ENCODE measurements at regions not wholly inside any gene's neighbourhood (a gene's known extent, or its start where the extent isn't known, plus 50 kb on each side); places are given as distances from the start of the nearest gene placed in this dataset.

- H3K27me3 ChIP-seq (ENCODE audit: control insufficient read depth, insufficient read depth, low read length) = no peaks in the 10 kb centered on the region
- TF ChIP-seq, protein P1, sequence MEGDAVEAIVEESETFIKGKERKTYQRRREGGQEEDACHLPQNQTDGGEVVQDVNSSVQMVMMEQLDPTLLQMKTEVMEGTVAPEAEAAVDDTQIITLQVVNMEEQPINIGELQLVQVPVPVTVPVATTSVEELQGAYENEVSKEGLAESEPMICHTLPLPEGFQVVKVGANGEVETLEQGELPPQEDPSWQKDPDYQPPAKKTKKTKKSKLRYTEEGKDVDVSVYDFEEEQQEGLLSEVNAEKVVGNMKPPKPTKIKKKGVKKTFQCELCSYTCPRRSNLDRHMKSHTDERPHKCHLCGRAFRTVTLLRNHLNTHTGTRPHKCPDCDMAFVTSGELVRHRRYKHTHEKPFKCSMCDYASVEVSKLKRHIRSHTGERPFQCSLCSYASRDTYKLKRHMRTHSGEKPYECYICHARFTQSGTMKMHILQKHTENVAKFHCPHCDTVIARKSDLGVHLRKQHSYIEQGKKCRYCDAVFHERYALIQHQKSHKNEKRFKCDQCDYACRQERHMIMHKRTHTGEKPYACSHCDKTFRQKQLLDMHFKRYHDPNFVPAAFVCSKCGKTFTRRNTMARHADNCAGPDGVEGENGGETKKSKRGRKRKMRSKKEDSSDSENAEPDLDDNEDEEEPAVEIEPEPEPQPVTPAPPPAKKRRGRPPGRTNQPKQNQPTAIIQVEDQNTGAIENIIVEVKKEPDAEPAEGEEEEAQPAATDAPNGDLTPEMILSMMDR (IDR thresholded peaks at IDR 0.05) = no peak
- no peak overlapping the region for H3K27ac ChIP-seq (ENCODE audit: low read length)
- H3K4me1 Mint-ChIP-seq = no peaks in the 10 kb centered on the region
- no peaks in the 10 kb centered on the region for H3K4me1 ChIP-seq (ENCODE audit: control insufficient read depth, insufficient read depth, low read length)
- peaks cover 3 to 7% of the 10 kb centered on the region in 2 donors for H3K9me3 Mint-ChIP-seq
- H3K36me3 Mint-ChIP-seq = no peaks in the 10 kb centered on the region
- H3K4me3 Mint-ChIP-seq = no peak overlapping the region
- no peaks in the 10 kb centered on the region for H3K27me3 Mint-ChIP-seq (ENCODE audit: low read depth in 2 of 2)
- intact Hi-C loops (cut with micrococcal nuclease) = no loop called here
- no peak for DNase-seq
- no peaks in the 10 kb centered on the region for H3K9me3 ChIP-seq (ENCODE audit: control insufficient read depth, insufficient read depth, low read length)
- WGBS (ENCODE audit: insufficient coverage) = 70% methylated on average over 1 of the region's 1 CpG
- ATAC-seq = no peak
- H3K4me3 ChIP-seq (ENCODE audit: low read length) = no peak overlapping the region
- H3K36me3 ChIP-seq (ENCODE audit: control insufficient read depth, insufficient read depth, low read length) = no peaks in the 10 kb centered on the region
- H3K27ac Mint-ChIP-seq = no peak overlapping the region
These were observed 104.8 kb downstream of the GASK1B start for GRCh38 chr4:158068068-158068467.

GRCh38 chr4:158067646-158068045, 105.2 kb downstream of the GASK1B start:
- no peaks in the 10 kb centered on the region for H3K4me1 ChIP-seq (ENCODE audit: control insufficient read depth, insufficient read depth, low read length)
- H3K27ac Mint-ChIP-seq = no peak overlapping the region
- intact Hi-C loops (cut with micrococcal nuclease) = no loop called here
- no peaks in the 10 kb centered on the region for H3K27me3 ChIP-seq (ENCODE audit: control insufficient read depth, insufficient read depth, low read length)
- no peak overlapping the region for H3K27ac ChIP-seq (ENCODE audit: low read length)
- H3K9me3 ChIP-seq (ENCODE audit: control insufficient read depth, insufficient read depth, low read length) = no peaks in the 10 kb centered on the region
- no peak overlapping the region for H3K4me3 Mint-ChIP-seq
- WGBS (ENCODE audit: insufficient coverage) = no CpG with 5 or more reads among the region's 2 CpGs
- H3K36me3 Mint-ChIP-seq = no peaks in the 10 kb centered on the region
- ATAC-seq (no peak), DNase-seq (no peak)
- TF ChIP-seq, protein P1 (IDR thresholded peaks at IDR 0.05) = no peak
- H3K4me3 ChIP-seq (ENCODE audit: low read length) = no peak overlapping the region
- peaks cover 3 to 6% of the 10 kb centered on the region in 2 donors for H3K9me3 Mint-ChIP-seq
- H3K27me3 Mint-ChIP-seq (ENCODE audit: low read depth in 2 of 2) = no peaks in the 10 kb centered on the region
- H3K4me1 Mint-ChIP-seq = no peaks in the 10 kb centered on the region
- H3K36me3 ChIP-seq (ENCODE audit: control insufficient read depth, insufficient read depth, low read length) = no peaks in the 10 kb centered on the region

DNA sequence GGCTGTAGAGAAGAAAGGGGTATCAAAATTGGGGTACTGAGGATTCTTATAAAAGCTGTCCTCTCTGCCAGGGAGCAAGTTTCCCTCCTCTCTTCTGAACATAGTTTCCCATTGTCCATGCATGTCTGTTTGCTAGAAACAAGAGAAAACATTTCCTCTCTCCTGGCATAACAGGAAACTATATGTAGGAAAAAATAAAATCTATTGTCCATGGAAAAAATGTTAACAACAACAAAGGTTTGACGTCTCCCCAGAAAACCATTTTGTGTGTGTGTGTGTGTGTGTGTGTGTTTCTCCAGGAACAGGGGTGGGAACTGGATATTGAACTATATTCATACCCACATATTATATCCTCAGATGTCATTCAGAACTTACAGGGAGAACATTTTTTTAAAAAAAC, 107.2 kb downstream of the GASK1B start:
- Mint-ChIP-seq H3K27ac (no peak overlapping the region), H3K36me3 (no peaks in the 10 kb centered on the region)
- no peaks in the 10 kb centered on the region for H3K4me1 ChIP-seq (ENCODE audit: control insufficient read depth, insufficient read depth, low read length)

GRCh38 chr4:158065176-158065575, 107.6 kb downstream of the GASK1B start:
- DNase-seq (no peak), ATAC-seq (no peak)
- H3K9me3 Mint-ChIP-seq = peaks cover 3 to 8% of the 10 kb centered on the region in 2 donors
- Histone ChIP-seq H3K9me3 (ENCODE audit: control insufficient read depth, insufficient read depth, low read length) (no peaks in the 10 kb centered on the region), H3K4me1 (ENCODE audit: control insufficient read depth, insufficient read depth, low read length) (no peaks in the 10 kb centered on the region), H3K36me3 (ENCODE audit: control insufficient read depth, insufficient read depth, low read length) (no peaks in the 10 kb centered on the region), H3K27ac (ENCODE audit: low read length) (no peak overlapping the region), H3K4me3 (ENCODE audit: low read length) (no peak overlapping the region), H3K27me3 (ENCODE audit: control insufficient read depth, insufficient read depth, low read length) (no peaks in the 10 kb centered on the region)
- no peak overlapping the region for H3K4me3 Mint-ChIP-seq
- TF ChIP-seq, protein P1 (IDR thresholded peaks at IDR 0.05) = no peak
- no peaks in the 10 kb centered on the region for H3K27me3 Mint-ChIP-seq (ENCODE audit: low read depth in 2 of 2)
- no peaks in the 10 kb centered on the region for H3K36me3 Mint-ChIP-seq
- intact Hi-C loops (cut with micrococcal nuclease) = no loop called here
- 59% methylated on average over 3 of the region's 3 CpGs for WGBS (ENCODE audit: insufficient coverage)
- H3K27ac Mint-ChIP-seq = no peak overlapping the region
- no peaks in the 10 kb centered on the region for H3K4me1 Mint-ChIP-seq

More for the DNA sequence above, 107.2 kb downstream of the GASK1B start:
- Histone ChIP-seq H3K27ac (ENCODE audit: low read length) (no peak overlapping the region), H3K36me3 (ENCODE audit: control insufficient read depth, insufficient read depth, low read length) (no peaks in the 10 kb centered on the region), H3K9me3 (ENCODE audit: control insufficient read depth, insufficient read depth, low read length) (no peaks in the 10 kb centered on the region), H3K27me3 (ENCODE audit: control insufficient read depth, insufficient read depth, low read length) (no peaks in the 10 kb centered on the region), H3K4me3 (ENCODE audit: low read length) (no peak overlapping the region)
- TF ChIP-seq, protein P1 (IDR thresholded peaks at IDR 0.05) = no peak
- no peak for DNase-seq
- Mint-ChIP-seq H3K9me3 (peaks cover 3 to 8% of the 10 kb centered on the region in 2 donors), H3K27me3 (ENCODE audit: low read depth in 2 of 2) (no peaks in the 10 kb centered on the region), H3K4me1 (no peaks in the 10 kb centered on the region), H3K4me3 (no peak overlapping the region)
- intact Hi-C loops (cut with micrococcal nuclease) = no loop called here
- no CpG with 5 or more reads among the region's 1 CpG for WGBS (ENCODE audit: insufficient coverage)
- ATAC-seq = no peak
